ENCODE measurements at regions not wholly inside any gene's neighbourhood (a gene's known extent, or its start where the extent isn't known, plus 50 kb on each side); places are given as distances from the start of the nearest gene placed in this dataset.

- peaks cover 24% of the 10 kb centered on the region for H3K27me3 ChIP-seq (ENCODE audit: insufficient read depth, low read length)
- no peaks in the 10 kb centered on the region for H3K79me2 ChIP-seq (ENCODE audit: insufficient read depth, low read length)
- H3K9me3 ChIP-seq (ENCODE audit: control insufficient read depth in 1 of 2, insufficient read depth in 1 of 2, low read depth in 1 of 2, low read length in 2 of 2) = no peaks in the 10 kb centered on the region
- RAD21 ChIA-PET (ENCODE audit: low non-redundant PET in 1 of 2, low total read pairs in 2 of 2, uncharacterized antibody in 2 of 2, unreplicated experiment in 2 of 2) = no interaction called here
- no peak overlapping the region for H2AFZ ChIP-seq (ENCODE audit: low read depth, low read length, poor library complexity, severe bottlenecking)
- ATAC-seq = no peak
- H3K4me1 ChIP-seq (ENCODE audit: control insufficient read depth in 1 of 2, insufficient read depth in 2 of 2, low read length in 2 of 2) = no peaks in the 10 kb centered on the region
- no peak for DNase-seq (ENCODE audit: low read depth, low spot score)
- no TSS peak for BruUV-seq (replicated peaks)
- H3K4me2 ChIP-seq (ENCODE audit: low read length) = no peak overlapping the region
- POLR2A ChIA-PET = no interaction called here
- no peak overlapping the region for H3K4me3 ChIP-seq (replicated peaks in 1 of 2; ENCODE audit: low read depth in 1 of 2, low read length in 2 of 2)
- H3K9me2 ChIP-seq (ENCODE audit: insufficient read depth) = no peaks in the 10 kb centered on the region
- H4K20me1 ChIP-seq (ENCODE audit: insufficient read depth) = no peaks in the 10 kb centered on the region
- H3K36me3 ChIP-seq (ENCODE audit: control insufficient read depth in 1 of 2, insufficient read depth in 2 of 2, low read length in 2 of 2) = no peaks in the 10 kb centered on the region
- no peak overlapping the region for H3K9ac ChIP-seq (ENCODE audit: low read length)
- intact Hi-C loops (cut with micrococcal nuclease) = no loop called here
- TF ChIP-seq CEBPB (IDR thresholded peaks at IDR 0.05; ENCODE audit: low read depth) = no peak
- CTCF ChIA-PET = no interaction called here
- H3K27ac ChIP-seq (ENCODE audit: low read depth, low read length) = no peak overlapping the region
Measured at GRCh38 chr1:166282391-166283137, 115.8 kb upstream of the FAM78B start.

GRCh38 chr1:166283190-166283589 is 116.4 kb upstream of the FAM78B start:
- peaks cover 30% of the 10 kb centered on the region for H3K27me3 ChIP-seq (ENCODE audit: insufficient read depth, low read length)
- no peak for ATAC-seq
- no peaks in the 10 kb centered on the region for H3K9me3 ChIP-seq (ENCODE audit: control insufficient read depth in 1 of 2, insufficient read depth in 1 of 2, low read depth in 1 of 2, low read length in 2 of 2)
- no peaks in the 10 kb centered on the region for H3K4me1 ChIP-seq (ENCODE audit: control insufficient read depth in 1 of 2, insufficient read depth in 2 of 2, low read length in 2 of 2)
- no peaks in the 10 kb centered on the region for H3K36me3 ChIP-seq (ENCODE audit: control insufficient read depth in 1 of 2, insufficient read depth in 2 of 2, low read length in 2 of 2)
- ChIA-PET POLR2A (no interaction called here), CTCF (no interaction called here), RAD21 (ENCODE audit: low non-redundant PET in 1 of 2, low total read pairs in 2 of 2, uncharacterized antibody in 2 of 2, unreplicated experiment in 2 of 2) (no interaction called here)
- BruUV-seq (replicated peaks) = no TSS peak
- H3K9ac ChIP-seq (ENCODE audit: low read length) = no peak overlapping the region
- H3K79me2 ChIP-seq (ENCODE audit: insufficient read depth, low read length) = no peaks in the 10 kb centered on the region
- no peak overlapping the region for H3K27ac ChIP-seq (ENCODE audit: low read depth, low read length)
- no peak for DNase-seq (ENCODE audit: low read depth, low spot score)
- no peak overlapping the region for H3K4me2 ChIP-seq (ENCODE audit: low read length)
- intact Hi-C loops (cut with micrococcal nuclease) = no loop called here
- no peak overlapping the region for H2AFZ ChIP-seq (ENCODE audit: low read depth, low read length, poor library complexity, severe bottlenecking)
- no peaks in the 10 kb centered on the region for H3K9me2 ChIP-seq (ENCODE audit: insufficient read depth)
- no peaks in the 10 kb centered on the region for H4K20me1 ChIP-seq (ENCODE audit: insufficient read depth)
- H3K4me3 ChIP-seq (replicated peaks in 1 of 2; ENCODE audit: low read depth in 1 of 2, low read length in 2 of 2) = no peak overlapping the region
- TF ChIP-seq ELF1 (IDR thresholded peaks at IDR 0.05; ENCODE audit: borderline replicate concordance, low read depth) (no peak), CBX3 (IDR thresholded peaks at IDR 0.05; ENCODE audit: low read depth) (no peak), YY1 (IDR thresholded peaks at IDR 0.05; ENCODE audit: extremely low read depth, insufficient replicate concordance, low read depth, low read length) (no peak), EZH2 (IDR thresholded peaks at IDR 0.05) (no peak), SP1 (IDR thresholded peaks at IDR 0.05; ENCODE audit: low read depth) (no peak), ZFX (IDR thresholded peaks at IDR 0.05) (no peak), POLR2A (IDR thresholded peaks at IDR 0.05; ENCODE audit: borderline replicate concordance, extremely low read depth, insufficient read depth, insufficient read length) (no peak), ZNF274 (IDR thresholded peaks at IDR 0.05; ENCODE audit: low read depth, low read length) (no peak), EZH2phosphoT487 (IDR thresholded peaks at IDR 0.05; ENCODE audit: borderline replicate concordance) (no peak), FOSL1 (IDR thresholded peaks at IDR 0.05; ENCODE audit: low read depth) (no peak), CEBPB (IDR thresholded peaks at IDR 0.05; ENCODE audit: low read depth) (no peak), ATF3 (IDR thresholded peaks at IDR 0.05) (no peak), SIN3A (IDR thresholded peaks at IDR 0.05; ENCODE audit: low read depth) (no peak), JUND (IDR thresholded peaks at IDR 0.05) (no peak), REST (IDR thresholded peaks at IDR 0.05; ENCODE audit: low read depth) (no peak)
- TF ChIP-seq, protein P1, sequence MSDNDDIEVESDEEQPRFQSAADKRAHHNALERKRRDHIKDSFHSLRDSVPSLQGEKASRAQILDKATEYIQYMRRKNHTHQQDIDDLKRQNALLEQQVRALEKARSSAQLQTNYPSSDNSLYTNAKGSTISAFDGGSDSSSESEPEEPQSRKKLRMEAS (IDR thresholded peaks at IDR 0.05) = no peak
- TF ChIP-seq, protein P2, sequence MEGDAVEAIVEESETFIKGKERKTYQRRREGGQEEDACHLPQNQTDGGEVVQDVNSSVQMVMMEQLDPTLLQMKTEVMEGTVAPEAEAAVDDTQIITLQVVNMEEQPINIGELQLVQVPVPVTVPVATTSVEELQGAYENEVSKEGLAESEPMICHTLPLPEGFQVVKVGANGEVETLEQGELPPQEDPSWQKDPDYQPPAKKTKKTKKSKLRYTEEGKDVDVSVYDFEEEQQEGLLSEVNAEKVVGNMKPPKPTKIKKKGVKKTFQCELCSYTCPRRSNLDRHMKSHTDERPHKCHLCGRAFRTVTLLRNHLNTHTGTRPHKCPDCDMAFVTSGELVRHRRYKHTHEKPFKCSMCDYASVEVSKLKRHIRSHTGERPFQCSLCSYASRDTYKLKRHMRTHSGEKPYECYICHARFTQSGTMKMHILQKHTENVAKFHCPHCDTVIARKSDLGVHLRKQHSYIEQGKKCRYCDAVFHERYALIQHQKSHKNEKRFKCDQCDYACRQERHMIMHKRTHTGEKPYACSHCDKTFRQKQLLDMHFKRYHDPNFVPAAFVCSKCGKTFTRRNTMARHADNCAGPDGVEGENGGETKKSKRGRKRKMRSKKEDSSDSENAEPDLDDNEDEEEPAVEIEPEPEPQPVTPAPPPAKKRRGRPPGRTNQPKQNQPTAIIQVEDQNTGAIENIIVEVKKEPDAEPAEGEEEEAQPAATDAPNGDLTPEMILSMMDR (IDR thresholded peaks at IDR 0.05 in 2 of 3, conservative IDR thresholded peaks at IDR 0.05 in 1 of 3; ENCODE audit: borderline replicate concordance in 1 of 3, insufficient read depth in 1 of 3, low read depth in 2 of 3, low read length in 2 of 3) = no peak
